ENCODE measurements at regions not wholly inside any gene's neighbourhood (a gene's known extent, or its start where the extent isn't known, plus 50 kb on each side); places are given as distances from the start of the nearest gene placed in this dataset.
A peak's percentile ranks its signal among the peaks of the same experiment; 100 is the strongest.
"Not testable (repeated sequence)": the region's sequence is repeated elsewhere in the genome, so short reads cannot be mapped to it uniquely, and the experiment has no call there.

- peaks cover 0 to 7% of the 10 kb centered on the region in 2 donors for H3K4me1 ChIP-seq (replicated peaks in 1 of 2)
- no peak overlapping the region for H3K27ac ChIP-seq
- H3K4me3 ChIP-seq: no peak overlapping the region
- in situ Hi-C loops (cut with MboI; ENCODE audit: low pct_unique_long_range_greater_than_20kb in 2 of 9, low sequenced_read_pairs in 9 of 9, unreplicated experiment in 9 of 9): no loop called here
- ATAC-seq (replicated peaks in 6 of 8): no peak
Observed at GRCh38 chr11:92053216-92053615, 171.4 kb upstream of the FAT3 start.

- no peak overlapping the region for H3K4me3 ChIP-seq
- in situ Hi-C loops (cut with MboI; ENCODE audit: low pct_unique_long_range_greater_than_20kb in 2 of 9, low sequenced_read_pairs in 9 of 9, unreplicated experiment in 9 of 9): no loop called here
- 0 to 75% (median 43%) methylated on average over 1 to 2 of the region's 2 CpGs; no CpG with 5 or more reads in 2 of the 10 experiments for WGBS, 10 experiments
- peaks cover 3 to 7% of the 10 kb centered on the region in 2 donors for H3K4me1 ChIP-seq (replicated peaks in 1 of 2)
- no peak overlapping the region for H3K27ac ChIP-seq
- peak in 1 of 8 experiments; percentile 18 for ATAC-seq (replicated peaks in 6 of 8)
Observed at GRCh38 chr11:92050305-92050704, 174.3 kb upstream of the FAT3 start.

DNA sequence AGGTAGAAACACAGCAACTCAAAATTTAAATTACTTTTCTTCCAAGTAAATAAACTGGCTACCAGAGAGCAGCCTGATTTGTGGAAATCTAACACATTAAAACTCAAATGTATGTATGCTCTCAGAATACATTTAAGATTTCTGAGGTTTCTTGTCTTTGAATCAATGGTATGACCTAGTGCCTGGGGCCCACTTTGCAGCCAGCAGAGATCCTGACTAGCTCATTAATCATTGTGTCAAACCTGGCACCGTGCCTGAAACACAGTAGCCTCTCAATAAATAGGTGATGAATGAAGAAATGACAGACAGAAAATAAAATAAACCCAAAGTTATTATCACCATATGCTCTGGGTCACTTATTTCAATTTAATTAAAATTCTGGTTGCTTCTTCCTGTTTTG, 176.2 kb upstream of the FAT3 start:
- in situ Hi-C loops (cut with MboI; ENCODE audit: low pct_unique_long_range_greater_than_20kb in 2 of 9, low sequenced_read_pairs in 9 of 9, unreplicated experiment in 9 of 9): no loop called here
- Histone ChIP-seq H3K4me3 (no peak overlapping the region), H3K4me1 (replicated peaks in 1 of 2) (peaks cover 5 to 7% of the 10 kb centered on the region in 2 donors), H3K27ac (no peak overlapping the region)
- 0 to 14% (median 0%) methylated on average over 1 of the region's 1 CpG; no CpG with 5 or more reads in 3 of the 10 experiments for WGBS, 10 experiments
- ATAC-seq (replicated peaks in 6 of 8): no peak

DNA sequence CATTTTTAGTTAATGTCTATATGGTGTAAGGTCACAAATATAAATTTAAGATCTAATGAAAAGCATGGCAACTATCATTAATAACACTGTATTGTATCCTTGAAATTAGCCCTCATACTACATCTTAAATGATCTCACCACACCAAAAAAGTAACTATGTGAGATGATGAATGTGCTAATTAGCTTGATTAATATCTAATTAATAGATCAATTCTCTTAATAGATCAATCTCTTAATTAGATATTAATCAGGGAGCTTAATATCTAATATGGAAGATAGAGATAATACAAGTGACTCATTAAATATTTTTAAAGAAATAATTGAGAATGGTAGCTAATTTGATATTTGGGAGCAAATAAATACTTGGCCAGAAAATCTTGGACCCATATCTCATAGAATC, 178.5 kb upstream of the FAT3 start:
- Histone ChIP-seq H3K4me3 (no peak overlapping the region), H3K27ac (no peak overlapping the region), H3K4me1 (replicated peaks in 1 of 2) (peaks cover 5 to 7% of the 10 kb centered on the region in 2 donors)
- ATAC-seq (replicated peaks in 6 of 8): no peak
- in situ Hi-C loops (cut with MboI; ENCODE audit: low pct_unique_long_range_greater_than_20kb in 2 of 9, low sequenced_read_pairs in 9 of 9, unreplicated experiment in 9 of 9): no loop called here

DNA sequence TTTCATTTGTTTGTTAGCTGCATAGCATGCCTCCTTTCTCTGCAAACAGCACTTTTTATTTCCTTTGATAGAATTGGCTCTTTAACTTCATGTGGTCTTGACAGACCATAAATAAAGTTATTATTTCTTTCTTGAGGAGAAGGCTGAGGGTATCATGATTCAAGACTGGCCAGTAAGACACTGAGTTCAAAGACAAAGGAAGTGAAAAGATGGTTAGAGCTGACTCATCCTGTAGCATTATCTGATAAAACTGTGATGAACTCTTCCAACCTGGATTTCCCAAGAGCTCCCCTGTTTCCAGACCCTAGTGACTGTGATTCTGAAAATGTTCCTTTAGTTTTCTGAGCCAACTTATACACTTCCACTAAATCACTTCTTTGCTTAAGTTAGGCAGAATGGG, 179.3 kb upstream of the FAT3 start:
- ATAC-seq (replicated peaks in 6 of 8): peak in 5 of 8 experiments; percentile 68 to 94 (median 92)
- Histone ChIP-seq H3K27ac (no peak overlapping the region), H3K4me3 (no peak overlapping the region), H3K4me1 (replicated peaks in 1 of 2) (peaks cover under 1 to 5% of the 10 kb centered on the region in 2 donors)
- in situ Hi-C loops (cut with MboI; ENCODE audit: low pct_unique_long_range_greater_than_20kb in 2 of 9, low sequenced_read_pairs in 9 of 9, unreplicated experiment in 9 of 9): no loop called here

GRCh38 chr11:92035488-92035887, 189.1 kb upstream of the FAT3 start:
- no peak for ATAC-seq (replicated peaks in 6 of 8)
- in situ Hi-C loops (cut with MboI; ENCODE audit: low pct_unique_long_range_greater_than_20kb in 2 of 9, low sequenced_read_pairs in 9 of 9, unreplicated experiment in 9 of 9): no loop called here
- 0 to 100% (median 60%) methylated on average over 1 of the region's 1 CpG; no CpG with 5 or more reads in 5 of the 10 experiments for WGBS, 10 experiments
- Histone ChIP-seq H3K27ac (no peak overlapping the region), H3K4me3 (no peak overlapping the region), H3K4me1 (replicated peaks in 1 of 2) (no peaks in the 10 kb centered on the region)

DNA sequence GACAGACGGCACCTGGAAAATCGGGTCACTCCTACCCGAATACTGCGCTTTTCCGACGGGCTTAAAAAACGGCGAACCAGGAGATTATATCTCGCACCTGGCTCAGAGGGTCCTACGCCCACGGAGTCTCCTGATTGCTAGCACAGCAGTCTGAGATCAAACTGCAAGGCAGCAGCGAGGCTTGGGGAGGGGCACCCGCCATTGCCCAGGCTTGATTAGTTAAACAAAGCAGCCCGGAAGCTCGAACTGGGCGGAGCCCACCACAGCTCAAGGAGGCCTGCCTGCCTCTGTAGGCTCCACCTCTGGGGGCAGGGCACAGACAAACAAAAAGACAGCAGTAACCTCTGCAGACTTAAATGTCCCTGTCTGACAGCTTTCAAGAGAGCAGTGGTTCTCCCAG, 197.5 kb upstream of the FAT3 start:
- H3K4me3 ChIP-seq; ATAC-seq (replicated peaks in 6 of 8); H3K4me1 ChIP-seq (replicated peaks in 1 of 2); H3K27ac ChIP-seq; in situ Hi-C loops (cut with MboI; ENCODE audit: low pct_unique_long_range_greater_than_20kb in 2 of 9, low sequenced_read_pairs in 9 of 9, unreplicated experiment in 9 of 9): not testable (repeated sequence)
- WGBS, 10 experiments: 70 to 97% methylated on average over 2 to 11 of the region's 16 CpGs; no CpG with 5 or more reads in 8 of the 10 experiments

DNA sequence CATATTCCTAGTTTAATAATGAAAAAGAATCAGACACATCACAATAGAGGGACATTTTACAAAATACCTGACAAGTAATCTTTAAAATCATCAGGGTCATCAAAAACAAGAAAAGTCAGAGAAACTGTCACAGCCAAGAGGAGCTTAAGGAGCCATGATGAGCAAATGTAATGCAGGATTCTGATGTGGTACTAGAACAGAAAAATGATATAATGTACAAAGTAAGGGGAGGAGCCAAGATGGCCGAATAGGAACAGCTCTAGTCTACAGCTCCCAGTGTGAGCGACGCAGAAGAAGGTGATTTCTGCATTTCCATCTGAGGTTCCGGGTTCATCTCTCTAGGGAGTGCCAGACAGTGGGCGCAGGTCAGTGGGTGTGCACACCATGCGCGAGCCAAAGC, 198.0 kb upstream of the FAT3 start:
- H3K4me1 ChIP-seq (replicated peaks in 1 of 2): no peaks in the 10 kb centered on the region
- H3K4me3 ChIP-seq: no peak overlapping the region
- in situ Hi-C loops (cut with MboI; ENCODE audit: low pct_unique_long_range_greater_than_20kb in 2 of 9, low sequenced_read_pairs in 9 of 9, unreplicated experiment in 9 of 9): no loop called here
- H3K27ac ChIP-seq: no peak overlapping the region
- WGBS, 10 experiments: 14 to 93% (median 40%) methylated on average over 1 to 2 of the region's 7 CpGs; no CpG with 5 or more reads in 7 of the 10 experiments
- no peak for ATAC-seq (replicated peaks in 6 of 8)

GRCh38 chr11:92024788-92025187, 199.8 kb upstream of the FAT3 start:
- no peak for ATAC-seq (replicated peaks in 6 of 8)
- H3K27ac ChIP-seq: no peak overlapping the region
- in situ Hi-C loops (cut with MboI; ENCODE audit: low pct_unique_long_range_greater_than_20kb in 2 of 9, low sequenced_read_pairs in 9 of 9, unreplicated experiment in 9 of 9): no loop called here
- no peaks in the 10 kb centered on the region for H3K4me1 ChIP-seq (replicated peaks in 1 of 2)
- 0 to 100% (median 48%) methylated on average over 1 to 2 of the region's 2 CpGs; no CpG with 5 or more reads in 2 of the 10 experiments for WGBS, 10 experiments
- no peak overlapping the region for H3K4me3 ChIP-seq

- WGBS, 10 experiments: 25 to 96% (median 86%) methylated on average over 1 to 2 of the region's 2 CpGs
Observed at GRCh38 chr11:92022499-92022898, 202.1 kb upstream of the FAT3 start.

DNA sequence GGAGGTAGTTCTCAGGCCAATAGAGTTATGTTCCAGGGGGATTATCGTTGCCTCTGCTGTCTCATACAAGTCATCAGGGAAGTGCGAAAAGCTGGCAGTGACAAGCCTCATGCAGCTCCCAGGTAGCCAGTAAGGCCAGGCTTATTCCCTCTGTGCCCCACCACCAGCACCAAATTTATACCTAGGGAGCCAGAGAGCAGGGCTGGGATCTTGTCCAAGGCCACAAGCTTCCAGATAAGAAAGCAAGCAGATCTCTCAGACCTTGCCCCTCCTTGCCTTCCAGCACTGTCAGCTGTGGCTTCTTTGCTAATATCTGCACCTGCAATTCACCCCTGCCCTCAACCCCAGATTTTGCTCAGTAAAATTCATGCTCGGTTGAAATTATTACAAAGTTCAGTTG, 206.3 kb upstream of the FAT3 start:
- no peak overlapping the region for H3K4me3 ChIP-seq
- ATAC-seq (replicated peaks in 6 of 8): no peak
- no peaks in the 10 kb centered on the region for H3K4me1 ChIP-seq (replicated peaks in 1 of 2)
- 0 to 100% (median 20%) methylated on average over 1 to 2 of the region's 3 CpGs; no CpG with 5 or more reads in 3 of the 10 experiments for WGBS, 10 experiments
- no peak overlapping the region for H3K27ac ChIP-seq
- in situ Hi-C loops (cut with MboI; ENCODE audit: low pct_unique_long_range_greater_than_20kb in 2 of 9, low sequenced_read_pairs in 9 of 9, unreplicated experiment in 9 of 9): no loop called here

More at GRCh38 chr11:92022499-92022898, 202.1 kb upstream of the FAT3 start:
- no peaks in the 10 kb centered on the region for H3K4me1 ChIP-seq (replicated peaks in 1 of 2)
- H3K4me3 ChIP-seq: no peak overlapping the region
- in situ Hi-C loops (cut with MboI; ENCODE audit: low pct_unique_long_range_greater_than_20kb in 2 of 9, low sequenced_read_pairs in 9 of 9, unreplicated experiment in 9 of 9): no loop called here
- ATAC-seq (replicated peaks in 6 of 8): no peak
- H3K27ac ChIP-seq: no peak overlapping the region

DNA sequence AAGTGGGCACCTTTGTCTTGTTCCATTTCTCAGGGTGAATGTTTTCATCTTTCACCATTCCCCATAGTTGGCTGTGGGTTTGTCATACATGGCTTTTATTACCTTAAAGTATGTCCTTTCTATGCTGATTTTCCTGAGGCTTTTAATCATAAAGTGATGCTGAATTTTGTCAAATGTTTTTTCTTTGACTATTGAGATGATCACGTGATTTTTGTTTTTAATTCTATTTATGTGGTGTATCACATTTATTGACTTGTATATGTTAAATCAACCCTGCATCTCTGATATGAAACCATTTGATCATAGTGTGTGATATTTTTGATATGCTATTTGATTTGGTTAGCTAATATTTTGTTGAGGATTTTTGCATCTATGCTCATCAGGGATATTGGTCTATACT, 216.4 kb upstream of the FAT3 start:
- Histone ChIP-seq H3K4me1 (replicated peaks in 1 of 2) (no peaks in the 10 kb centered on the region), H3K27ac (no peak overlapping the region), H3K4me3 (no peak overlapping the region)
- in situ Hi-C loops (cut with MboI; ENCODE audit: low pct_unique_long_range_greater_than_20kb in 2 of 9, low sequenced_read_pairs in 9 of 9, unreplicated experiment in 9 of 9): no loop called here
- 11 to 100% (median 69%) methylated on average over 1 of the region's 1 CpG; no CpG with 5 or more reads in 2 of the 10 experiments for WGBS, 10 experiments
- ATAC-seq (replicated peaks in 6 of 8): no peak

- Histone ChIP-seq H3K27ac (no peak overlapping the region), H3K4me3 (no peak overlapping the region), H3K4me1 (replicated peaks in 1 of 2) (no peaks in the 10 kb centered on the region)
- in situ Hi-C loops (cut with MboI; ENCODE audit: low pct_unique_long_range_greater_than_20kb in 2 of 9, low sequenced_read_pairs in 9 of 9, unreplicated experiment in 9 of 9): no loop called here
- ATAC-seq (replicated peaks in 6 of 8): no peak
Observed at GRCh38 chr11:92002568-92002967, 222.1 kb upstream of the FAT3 start.

DNA sequence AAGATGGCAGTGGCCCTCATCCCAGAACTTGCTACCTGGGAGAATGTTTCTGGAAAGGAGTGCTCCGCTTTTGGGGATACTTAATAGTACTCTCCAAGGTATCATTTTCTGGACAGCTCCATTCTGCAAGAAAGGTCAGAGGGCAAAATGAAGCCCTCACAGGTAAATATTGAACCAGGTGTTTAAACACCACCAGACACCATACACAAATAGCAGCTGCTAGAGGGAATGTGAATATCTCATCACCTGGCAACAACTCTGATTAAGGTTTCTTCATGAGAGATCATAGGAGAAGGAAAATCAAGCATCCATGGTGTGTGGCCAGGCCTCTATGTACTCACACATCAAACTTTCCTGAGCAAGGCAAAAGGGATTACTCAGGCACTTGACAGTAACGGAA, 226.1 kb upstream of the FAT3 start:
- Histone ChIP-seq H3K4me3 (no peak overlapping the region), H3K4me1 (replicated peaks in 1 of 2) (no peaks in the 10 kb centered on the region), H3K27ac (no peak overlapping the region)
- in situ Hi-C loops (cut with MboI; ENCODE audit: low pct_unique_long_range_greater_than_20kb in 2 of 9, low sequenced_read_pairs in 9 of 9, unreplicated experiment in 9 of 9): no loop called here
- peak in 1 of 8 experiments; percentile 82 for ATAC-seq (replicated peaks in 6 of 8)
- 50 to 100% (median 92%) methylated on average over 1 to 2 of the region's 2 CpGs; no CpG with 5 or more reads in 2 of the 10 experiments for WGBS, 10 experiments
